ENCODE measurements at regions not wholly inside any gene's neighbourhood (a gene's known extent, or its start where the extent isn't known, plus 50 kb on each side); places are given as distances from the start of the nearest gene placed in this dataset.

GRCh38 chr5:98318386-98318785 lies 455.1 kb upstream of the RGMB start:
- TF ChIP-seq CTCF (IDR thresholded peaks at IDR 0.05; ENCODE audit: insufficient read depth, low read depth, low read length): no peak
- TF ChIP-seq EZH2 (IDR thresholded peaks at IDR 0.05; ENCODE audit: insufficient read depth, low read length): no peak
